Activated CD8-positive, alpha-beta memory T cell treated with anti-CD3 and anti-CD28 coated beads, Interleukin-2, amount 50 U/mL, for 24 hours (primary cell): ENCODE measurements at regions not wholly inside any gene's neighbourhood (a gene's known extent, or its start where the extent isn't known, plus 50 kb on each side); places are given as distances from the start of the nearest gene placed in this dataset.

Experiments used
- DNase-seq: peaks from one replicate; pipeline ENCODE4 v3.0.0-alpha.2; 2020; ENCODE audit errors: extremely low read depth

DNA sequence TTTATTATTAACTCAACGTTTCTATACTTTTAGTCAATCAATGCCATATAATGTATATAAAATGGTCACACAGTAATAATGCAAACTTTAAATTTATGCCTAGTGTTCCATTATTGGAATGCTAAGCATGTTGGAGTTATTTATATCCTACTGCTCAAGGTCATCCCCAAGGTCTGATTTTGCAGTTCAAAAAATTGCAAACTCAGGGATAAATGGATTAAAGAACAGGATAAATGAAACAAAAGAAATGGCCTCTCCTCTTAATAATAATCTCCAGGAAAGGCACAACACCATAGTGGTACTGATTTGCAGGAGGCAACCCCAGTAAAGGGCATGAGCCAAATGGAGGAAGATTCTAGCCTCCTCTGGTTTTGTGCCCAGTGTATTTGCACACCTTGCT, 436.4 kb downstream of the EPHA4 start:
- DNase-seq = no peak

GRCh38 chr2:221137385-221137784, 434.7 kb downstream of the EPHA4 start:
- DNase-seq = no peak

- DNase-seq = no peak
Observed at GRCh38 chr2:221142341-221142740, 429.8 kb downstream of the EPHA4 start.

DNA sequence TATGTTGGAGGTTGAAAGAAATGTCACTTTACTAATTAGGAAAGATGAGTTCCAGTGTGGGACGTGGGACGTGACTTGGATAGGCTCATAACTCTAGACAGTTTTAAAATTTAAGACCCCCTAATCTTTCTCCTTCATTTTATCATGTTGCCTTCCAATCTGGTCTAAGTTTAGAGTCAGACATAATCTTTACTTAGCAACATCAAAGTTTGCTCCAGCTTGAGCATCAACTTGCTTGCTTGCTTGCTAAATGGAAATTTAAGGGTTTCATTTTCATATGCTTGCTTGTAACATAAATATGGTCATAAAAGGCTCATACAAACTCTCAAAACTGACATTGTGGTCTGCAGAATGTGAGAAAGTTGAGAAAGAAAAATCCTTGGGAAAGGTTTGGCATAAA, 428.9 kb downstream of the EPHA4 start:
- DNase-seq = no peak

GRCh38 chr2:221144909-221145308, 427.2 kb downstream of the EPHA4 start:
- DNase-seq = no peak

- DNase-seq = no peak
Observed at GRCh38 chr2:221145396-221145795, 426.7 kb downstream of the EPHA4 start.

DNA sequence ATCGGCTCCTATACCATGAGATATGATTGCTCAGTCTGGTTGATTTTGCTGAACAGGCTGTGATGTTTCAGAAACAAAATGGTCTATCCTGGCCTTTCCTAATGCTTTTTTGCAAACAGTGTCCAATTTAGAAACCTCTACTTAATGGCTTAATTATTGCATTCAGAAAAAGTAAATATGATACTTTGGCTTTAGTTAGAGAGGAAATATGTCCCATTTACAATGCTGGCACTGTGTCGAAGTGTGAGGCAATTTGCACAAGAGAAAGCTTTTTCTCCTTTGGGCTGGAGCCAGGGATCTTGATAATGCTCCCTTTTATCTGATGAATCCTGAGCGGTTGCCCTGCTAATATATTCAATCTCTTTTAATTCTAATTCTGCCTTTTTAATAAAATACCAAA, 418.9 kb downstream of the EPHA4 start:
- DNase-seq = no peak

DNA sequence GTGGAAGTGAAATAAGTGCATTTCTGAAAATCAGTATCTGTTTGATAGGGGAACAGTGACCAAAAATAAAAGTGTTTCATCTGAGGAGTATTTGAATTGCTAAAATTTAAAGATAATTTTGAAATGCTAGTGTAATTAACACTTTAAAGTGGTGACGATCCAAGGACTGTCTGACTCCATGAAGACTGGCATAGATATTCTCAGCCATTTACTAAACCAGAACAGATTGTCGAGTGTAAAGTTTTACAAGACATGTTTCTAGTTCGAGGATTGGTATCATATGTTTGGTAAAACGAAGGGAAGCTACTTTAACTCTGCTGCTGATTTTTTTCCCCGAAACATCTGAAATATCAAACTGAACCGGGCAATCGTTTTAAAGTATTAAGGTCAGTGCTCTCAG, 417.9 kb downstream of the EPHA4 start:
- no peak for DNase-seq

GRCh38 chr2:221156062-221156734, 415.9 kb downstream of the EPHA4 start:
- DNase-seq = no peak

DNA sequence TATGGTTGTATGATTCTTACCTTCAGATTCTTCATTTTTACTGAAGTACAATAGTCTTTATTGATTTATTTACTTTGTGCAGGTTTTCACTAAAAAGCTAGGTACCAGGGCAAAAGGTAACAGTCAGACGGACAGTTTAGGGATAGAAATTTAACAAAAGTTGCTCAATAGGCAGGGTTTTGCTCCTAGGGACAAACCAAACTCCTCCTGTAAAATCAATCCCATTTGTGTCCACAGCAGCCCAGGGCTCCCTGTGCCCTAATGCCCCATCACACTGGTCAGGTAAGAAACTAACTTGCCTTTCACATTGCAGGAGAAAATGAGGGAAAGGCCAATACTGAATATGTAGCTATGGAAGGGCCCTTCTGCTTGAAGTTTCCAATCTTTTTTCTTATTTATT, 410.9 kb downstream of the EPHA4 start:
- DNase-seq = no peak

GRCh38 chr2:221166292-221166691, 405.8 kb downstream of the EPHA4 start:
- DNase-seq = no peak

DNA sequence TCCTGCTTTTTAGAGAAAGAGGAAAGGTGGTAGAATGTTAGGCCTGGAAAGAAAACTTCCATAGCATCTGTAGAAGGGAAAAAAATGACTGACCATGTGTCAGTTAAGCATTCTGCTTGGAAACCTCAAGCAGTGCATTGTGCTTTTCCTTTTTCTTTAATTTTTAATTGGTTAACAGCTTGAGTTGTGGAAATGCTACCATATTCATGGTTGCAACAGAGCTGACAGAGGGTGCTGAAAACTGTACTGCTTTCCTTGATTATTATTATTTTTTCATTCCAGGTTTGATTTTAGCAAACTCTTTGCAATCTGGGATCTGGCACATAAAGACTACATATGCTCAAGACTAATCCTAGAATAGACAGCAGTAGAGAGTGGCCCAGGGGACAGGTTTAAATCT, 404.5 kb downstream of the EPHA4 start:
- no peak for DNase-seq

DNA sequence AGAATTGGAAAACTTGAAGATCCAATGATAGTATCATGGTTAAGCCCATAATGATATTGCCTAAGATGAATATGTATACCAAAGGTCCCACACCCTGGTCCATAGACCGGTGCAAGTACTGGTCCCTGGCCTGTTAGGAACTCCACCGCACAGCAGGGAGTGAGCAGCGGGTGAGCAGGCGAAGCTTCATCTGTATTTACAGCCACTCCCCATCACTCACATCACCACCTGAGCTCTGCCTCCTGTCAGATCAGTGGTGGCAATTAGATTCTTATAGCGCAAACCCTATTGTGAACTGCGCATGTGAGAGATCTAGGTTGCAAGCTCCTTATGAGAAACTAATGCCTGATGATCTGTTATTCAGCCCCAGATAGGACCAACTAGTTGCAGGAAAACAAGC, 402.4 kb downstream of the EPHA4 start:
- DNase-seq = no peak

DNA sequence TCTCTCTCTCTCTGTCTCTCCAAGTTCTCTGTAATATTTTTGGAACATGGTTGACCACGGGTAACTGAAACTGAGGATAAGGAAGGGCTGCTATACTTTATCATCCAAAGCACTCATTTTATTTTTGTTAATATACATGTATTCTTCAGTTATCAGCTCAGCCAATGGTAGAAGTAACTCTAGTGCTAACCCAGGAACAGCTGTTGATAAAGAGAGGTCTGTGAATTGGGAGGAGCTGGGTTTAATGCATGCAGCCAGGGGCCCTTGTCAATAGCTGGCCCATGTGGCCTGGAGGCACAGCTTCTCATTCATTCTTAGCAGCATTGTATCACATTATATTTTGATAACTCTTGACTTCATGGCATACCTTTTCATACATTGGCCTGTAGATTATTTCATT, 401.6 kb downstream of the EPHA4 start:
- no peak for DNase-seq

DNA sequence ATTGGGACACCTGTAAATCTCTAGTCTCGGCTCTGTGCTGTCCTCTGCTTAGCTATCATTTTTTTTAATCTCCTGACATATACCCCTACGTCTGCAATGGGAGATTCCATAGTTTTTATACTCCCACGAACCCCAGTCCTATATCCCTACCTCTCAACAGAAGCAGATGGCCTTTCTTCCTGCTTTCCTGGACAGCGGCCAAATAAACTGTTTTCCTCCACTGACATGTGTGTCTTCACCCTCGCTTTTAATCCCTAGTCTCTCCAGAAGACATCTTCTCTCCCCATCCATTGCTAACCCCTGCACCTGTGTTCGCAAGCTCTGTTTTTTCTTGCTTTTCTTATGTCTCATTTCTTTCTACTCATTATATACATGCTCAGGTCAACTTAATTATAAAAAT, 395.4 kb downstream of the EPHA4 start:
- DNase-seq = no peak

GRCh38 chr2:221178139-221178538, 394.0 kb downstream of the EPHA4 start:
- no peak for DNase-seq

- no peak for DNase-seq
Observed at GRCh38 chr2:221186873-221187272, 385.2 kb downstream of the EPHA4 start.

DNA sequence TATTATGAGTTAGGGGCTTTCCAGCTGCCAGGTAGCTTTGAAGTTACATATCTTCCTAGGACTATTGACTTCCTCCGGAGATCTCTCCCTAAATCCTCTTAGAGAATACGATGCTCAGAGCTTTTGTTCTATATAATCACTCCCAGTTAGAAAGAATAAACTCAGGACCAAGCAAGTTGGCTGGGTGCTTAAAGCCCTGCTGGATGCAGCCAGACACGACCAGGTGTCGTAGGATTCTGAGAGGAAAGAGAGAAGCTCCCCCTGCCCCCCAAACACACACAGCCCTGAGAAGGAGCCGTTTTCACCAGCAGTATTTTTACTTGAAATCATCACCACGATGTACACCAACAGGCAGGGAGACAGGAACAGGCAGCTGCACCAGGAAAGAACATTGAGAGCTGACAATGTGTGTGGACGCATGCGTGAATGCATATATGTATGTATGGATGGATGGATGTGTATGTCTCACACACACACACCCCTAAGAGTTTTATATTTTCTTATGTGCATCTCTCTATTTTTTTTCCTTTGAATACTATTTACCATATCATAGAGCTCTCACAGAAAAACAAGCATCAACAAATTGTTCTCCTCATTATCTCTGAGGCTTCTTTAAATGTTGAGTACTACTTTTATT, 382.6 kb downstream of the EPHA4 start:
- DNase-seq = no peak

- no peak for DNase-seq
Observed at GRCh38 chr2:221195829-221196228, 376.3 kb downstream of the EPHA4 start.

DNA sequence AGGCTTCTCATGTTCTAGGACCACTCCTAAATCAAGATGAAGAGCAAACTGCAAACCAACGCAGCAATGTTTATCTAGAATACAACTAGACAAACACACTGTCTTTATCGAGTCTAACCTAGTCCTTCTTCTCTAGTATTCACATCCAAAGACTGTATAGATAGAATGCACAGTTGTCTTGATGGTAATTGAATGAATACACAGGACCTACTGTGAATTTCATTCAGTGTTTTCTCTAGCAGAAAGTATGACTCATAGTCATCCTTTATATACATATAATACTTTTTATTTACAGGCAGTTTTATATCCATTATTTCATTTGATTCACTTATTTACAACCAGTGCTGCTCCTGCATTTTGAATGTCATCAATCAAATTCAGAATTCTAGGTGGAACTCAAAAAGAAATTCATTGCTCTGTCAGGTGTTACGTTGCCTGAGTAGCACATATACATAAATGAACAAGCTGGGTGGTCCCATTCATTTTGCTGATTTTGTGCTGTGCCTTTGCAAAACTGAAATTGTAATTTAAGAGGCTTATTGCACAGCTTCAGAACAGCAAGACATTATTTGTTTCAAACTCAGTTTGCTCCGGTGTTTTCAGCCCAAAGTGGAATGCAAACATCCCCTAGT, 374.8 kb downstream of the EPHA4 start:
- no peak for DNase-seq

DNA sequence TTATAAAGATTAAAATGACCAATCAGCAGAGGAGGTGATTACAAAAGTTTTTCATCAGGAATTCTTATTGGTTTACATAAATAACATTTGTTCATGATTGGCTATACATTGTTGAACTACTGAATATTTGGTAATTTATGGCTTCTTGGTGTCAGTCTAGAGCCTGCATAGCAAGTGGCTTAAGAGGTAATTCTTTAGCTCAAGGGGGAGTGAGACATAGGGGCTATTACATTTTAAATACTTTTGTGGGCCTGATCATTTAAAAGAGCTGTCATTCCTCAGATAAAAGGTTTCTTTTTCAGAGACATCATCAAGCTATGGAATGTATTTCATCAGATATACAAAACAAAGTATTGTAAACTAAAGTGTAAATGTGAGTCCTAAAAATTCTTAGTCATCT, 373.8 kb downstream of the EPHA4 start:
- DNase-seq = no peak

GRCh38 chr2:221200184-221200839, 371.8 kb downstream of the EPHA4 start:
- DNase-seq = no peak

GRCh38 chr2:221202431-221202830, 369.7 kb downstream of the EPHA4 start:
- no peak for DNase-seq
